ENCODE measurements at regions not wholly inside any gene's neighbourhood (a gene's known extent, or its start where the extent isn't known, plus 50 kb on each side); places are given as distances from the start of the nearest gene placed in this dataset.

DNA sequence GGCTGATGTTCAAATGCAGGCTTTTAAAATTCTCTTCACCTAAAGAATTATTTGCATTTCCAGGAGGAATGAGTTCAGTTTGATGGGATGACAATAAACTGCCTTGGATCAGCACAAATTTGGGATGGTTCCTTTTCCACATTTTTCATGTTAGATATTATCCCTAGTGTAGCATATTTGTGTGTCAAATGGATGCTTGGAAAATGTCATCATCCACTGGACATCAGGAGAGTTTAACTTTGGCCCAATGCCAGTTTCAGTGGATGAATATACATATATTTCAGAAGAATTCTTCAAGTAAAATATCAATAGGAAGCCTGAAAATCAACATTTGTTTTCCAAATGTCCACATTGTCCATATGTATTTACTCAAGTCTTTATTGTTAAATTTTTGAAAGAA lies 116.5 kb upstream of the COL24A1 start:
- TF ChIP-seq, protein P1, sequence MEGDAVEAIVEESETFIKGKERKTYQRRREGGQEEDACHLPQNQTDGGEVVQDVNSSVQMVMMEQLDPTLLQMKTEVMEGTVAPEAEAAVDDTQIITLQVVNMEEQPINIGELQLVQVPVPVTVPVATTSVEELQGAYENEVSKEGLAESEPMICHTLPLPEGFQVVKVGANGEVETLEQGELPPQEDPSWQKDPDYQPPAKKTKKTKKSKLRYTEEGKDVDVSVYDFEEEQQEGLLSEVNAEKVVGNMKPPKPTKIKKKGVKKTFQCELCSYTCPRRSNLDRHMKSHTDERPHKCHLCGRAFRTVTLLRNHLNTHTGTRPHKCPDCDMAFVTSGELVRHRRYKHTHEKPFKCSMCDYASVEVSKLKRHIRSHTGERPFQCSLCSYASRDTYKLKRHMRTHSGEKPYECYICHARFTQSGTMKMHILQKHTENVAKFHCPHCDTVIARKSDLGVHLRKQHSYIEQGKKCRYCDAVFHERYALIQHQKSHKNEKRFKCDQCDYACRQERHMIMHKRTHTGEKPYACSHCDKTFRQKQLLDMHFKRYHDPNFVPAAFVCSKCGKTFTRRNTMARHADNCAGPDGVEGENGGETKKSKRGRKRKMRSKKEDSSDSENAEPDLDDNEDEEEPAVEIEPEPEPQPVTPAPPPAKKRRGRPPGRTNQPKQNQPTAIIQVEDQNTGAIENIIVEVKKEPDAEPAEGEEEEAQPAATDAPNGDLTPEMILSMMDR (IDR thresholded peaks at IDR 0.05; ENCODE audit: control extremely low read depth in 1 of 3, insufficient read depth in 1 of 3, low read depth in 1 of 3, low read length in 3 of 3), result no peak
- TF ChIP-seq, protein P2, sequence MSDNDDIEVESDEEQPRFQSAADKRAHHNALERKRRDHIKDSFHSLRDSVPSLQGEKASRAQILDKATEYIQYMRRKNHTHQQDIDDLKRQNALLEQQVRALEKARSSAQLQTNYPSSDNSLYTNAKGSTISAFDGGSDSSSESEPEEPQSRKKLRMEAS (IDR thresholded peaks at IDR 0.05), result no peak
- TF ChIP-seq HDAC2 (IDR thresholded peaks at IDR 0.05; ENCODE audit: borderline replicate concordance in 1 of 2, low read depth in 2 of 2, low read length in 2 of 2) (no peak), TEAD4 (IDR thresholded peaks at IDR 0.05; ENCODE audit: low read depth, low read length) (no peak), RBBP5 (IDR thresholded peaks at IDR 0.05; ENCODE audit: borderline replicate concordance, low read depth, low read length) (no peak), CHD2 (IDR thresholded peaks at IDR 0.05; ENCODE audit: low read length) (no peak), EZH2 (IDR thresholded peaks at IDR 0.05; ENCODE audit: low read depth, low read length, severe bottlenecking) (no peak), SIN3A (conservative IDR thresholded peaks at IDR 0.05 in 1 of 2, IDR thresholded peaks at IDR 0.05 in 1 of 2; ENCODE audit: low read depth in 1 of 2, low read length in 2 of 2) (no peak), NRF1 (IDR thresholded peaks at IDR 0.05; ENCODE audit: low read depth, low read length) (no peak), GABPA (IDR thresholded peaks at IDR 0.05; ENCODE audit: borderline replicate concordance, insufficient read depth, low read length) (no peak), EP300 (IDR thresholded peaks at IDR 0.05; ENCODE audit: borderline replicate concordance in 1 of 2, low read depth in 2 of 2, low read length in 2 of 2) (no peak), POLR2A (IDR thresholded peaks at IDR 0.05; ENCODE audit: control extremely low read depth in 1 of 2, low read depth in 2 of 2, low read length in 2 of 2) (no peak)
- TF ChIP-seq, protein P3, sequence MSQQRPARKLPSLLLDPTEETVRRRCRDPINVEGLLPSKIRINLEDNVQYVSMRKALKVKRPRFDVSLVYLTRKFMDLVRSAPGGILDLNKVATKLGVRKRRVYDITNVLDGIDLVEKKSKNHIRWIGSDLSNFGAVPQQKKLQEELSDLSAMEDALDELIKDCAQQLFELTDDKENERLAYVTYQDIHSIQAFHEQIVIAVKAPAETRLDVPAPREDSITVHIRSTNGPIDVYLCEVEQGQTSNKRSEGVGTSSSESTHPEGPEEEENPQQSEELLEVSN (IDR thresholded peaks at IDR 0.05), result no peak

All from H1 (cell line).